ACC112 (cell line): ENCODE measurements at regions not wholly inside any gene's neighbourhood (a gene's known extent, or its start where the extent isn't known, plus 50 kb on each side); places are given as distances from the start of the nearest gene placed in this dataset.

Experiments used
- H2AFZ ChIP-seq: fragments of 200-600 bp; sonication (generic); one replicate; pipeline ENCODE4 v1.6.0; 2017; ENCODE audit warnings: antibody characterized with exemption, low read length; ENCODE audit not compliant: unreplicated experiment
- H3K27ac ChIP-seq: fragments of 200-600 bp; sonication (generic); 2 replicates; pipeline ENCODE4 v1.5.1; 2014; ENCODE audit warnings: low read depth, mild to moderate bottlenecking, antibody characterized with exemption, low read length, moderate library complexity
- H3K27me3 ChIP-seq: fragments of 200-600 bp; sonication (generic); 2 replicates; pipeline ENCODE4 v1.6.1; 2014; ENCODE audit warnings: mild to moderate bottlenecking, antibody characterized with exemption, low read length, moderate library complexity, mixed read lengths; ENCODE audit not compliant: insufficient read depth
- H3K36me3 ChIP-seq: fragments of 200-600 bp; sonication (generic); 2 replicates; pipeline ENCODE4 v1.6.1; 2016; ENCODE audit warnings: mild to moderate bottlenecking, antibody characterized with exemption, low read length, moderate library complexity, mixed read lengths; ENCODE audit not compliant: insufficient read depth
- H3K4me1 ChIP-seq: fragments of 200-600 bp; sonication (generic); one replicate; pipeline ENCODE4 v1.6.1; 2016; ENCODE audit warnings: low read length, mixed read lengths; ENCODE audit not compliant: insufficient read depth, unreplicated experiment, control insufficient read depth
- H3K4me3 ChIP-seq: fragments of 200-600 bp; sonication (generic); 2 replicates; pipeline ENCODE4 v1.5.1; 2014; ENCODE audit warnings: mild to moderate bottlenecking, low read depth, low read length
- H3K79me2 ChIP-seq: fragments of 200-600 bp; sonication (generic); one replicate; pipeline ENCODE4 v1.6.0; 2016; ENCODE audit warnings: low read length; ENCODE audit not compliant: control insufficient read depth, unreplicated experiment, insufficient read depth

- no peaks in the 10 kb centered on the region for H3K36me3 ChIP-seq
- H3K4me3 ChIP-seq = no peak overlapping the region
- H3K4me1 ChIP-seq = no peaks in the 10 kb centered on the region
- H3K27me3 ChIP-seq = peaks cover 25% of the 10 kb centered on the region
- no peaks in the 10 kb centered on the region for H3K79me2 ChIP-seq
- H3K27ac ChIP-seq = no peak overlapping the region
- no peak overlapping the region for H2AFZ ChIP-seq
These were observed 505.2 kb downstream of the NSUN3 start for GRCh38 chr3:94568041-94568440.

- H2AFZ ChIP-seq = no peak overlapping the region
- no peaks in the 10 kb centered on the region for H3K79me2 ChIP-seq
- no peak overlapping the region for H3K27ac ChIP-seq
- no peak overlapping the region for H3K4me3 ChIP-seq
- no peaks in the 10 kb centered on the region for H3K36me3 ChIP-seq
- H3K27me3 ChIP-seq = peaks cover 19% of the 10 kb centered on the region; the same call in 1 of the 2 replicates
- H3K4me1 ChIP-seq = no peaks in the 10 kb centered on the region
These were observed 510.5 kb downstream of the NSUN3 start for GRCh38 chr3:94573337-94573736.

GRCh38 chr3:94587291-94587690, 524.4 kb downstream of the NSUN3 start:
- H3K4me3 ChIP-seq = no peak overlapping the region
- no peaks in the 10 kb centered on the region for H3K79me2 ChIP-seq
- no peak overlapping the region for H3K27ac ChIP-seq
- peaks cover 10% of the 10 kb centered on the region for H3K27me3 ChIP-seq
- H3K4me1 ChIP-seq = no peaks in the 10 kb centered on the region
- no peak overlapping the region for H2AFZ ChIP-seq
- H3K36me3 ChIP-seq = no peaks in the 10 kb centered on the region

GRCh38 chr3:94593526-94594150, 530.8 kb downstream of the NSUN3 start:
- H3K36me3 ChIP-seq = no peaks in the 10 kb centered on the region
- H3K4me3 ChIP-seq = no peak overlapping the region
- H2AFZ ChIP-seq = no peak overlapping the region
- H3K27ac ChIP-seq = no peak overlapping the region
- no peaks in the 10 kb centered on the region for H3K4me1 ChIP-seq
- peaks cover 29% of the 10 kb centered on the region for H3K27me3 ChIP-seq
- no peaks in the 10 kb centered on the region for H3K79me2 ChIP-seq

- Histone ChIP-seq H3K79me2 (no peaks in the 10 kb centered on the region), H3K4me3 (no peak overlapping the region), H3K4me1 (no peaks in the 10 kb centered on the region), H3K36me3 (no peaks in the 10 kb centered on the region), H3K27ac (no peak overlapping the region), H2AFZ (no peak overlapping the region), H3K27me3 (peaks cover 29% of the 10 kb centered on the region)
These were observed 533.3 kb downstream of the NSUN3 start for GRCh38 chr3:94596141-94596540.

- Histone ChIP-seq H2AFZ (no peak overlapping the region), H3K27me3 (peaks cover 29% of the 10 kb centered on the region), H3K4me1 (no peaks in the 10 kb centered on the region), H3K4me3 (no peak overlapping the region), H3K27ac (no peak overlapping the region), H3K36me3 (no peaks in the 10 kb centered on the region), H3K79me2 (no peaks in the 10 kb centered on the region)
These were observed 534.2 kb downstream of the NSUN3 start for GRCh38 chr3:94596887-94597566.

GRCh38 chr3:94607778-94608177, 544.9 kb downstream of the NSUN3 start:
- Histone ChIP-seq H3K4me1 (no peaks in the 10 kb centered on the region), H2AFZ (no peak overlapping the region), H3K27ac (no peak overlapping the region)

GRCh38 chr3:94609908-94610307, 547.0 kb downstream of the NSUN3 start:
- Histone ChIP-seq H3K27me3 (peaks cover 10% of the 10 kb centered on the region; the same call in 1 of the 2 replicates), H3K4me1 (no peaks in the 10 kb centered on the region), H3K27ac (no peak overlapping the region), H3K79me2 (no peaks in the 10 kb centered on the region), H3K36me3 (no peaks in the 10 kb centered on the region), H2AFZ (no peak overlapping the region), H3K4me3 (no peak overlapping the region)

More at GRCh38 chr3:94607778-94608177, 544.9 kb downstream of the NSUN3 start:
- no peaks in the 10 kb centered on the region for H3K79me2 ChIP-seq
- H3K27me3 ChIP-seq = peaks cover 22% of the 10 kb centered on the region
- H3K4me3 ChIP-seq = no peak overlapping the region
- H3K36me3 ChIP-seq = no peaks in the 10 kb centered on the region

- no peak overlapping the region for H2AFZ ChIP-seq
- no peaks in the 10 kb centered on the region for H3K4me1 ChIP-seq
- no peaks in the 10 kb centered on the region for H3K79me2 ChIP-seq
- no peak overlapping the region for H3K27ac ChIP-seq
- peaks cover 10% of the 10 kb centered on the region; the same call in 1 of the 2 replicates for H3K27me3 ChIP-seq
- H3K4me3 ChIP-seq = no peak overlapping the region
- no peaks in the 10 kb centered on the region for H3K36me3 ChIP-seq
These were observed 548.7 kb downstream of the NSUN3 start for GRCh38 chr3:94611596-94611995.

GRCh38 chr3:94612631-94613030, 549.8 kb downstream of the NSUN3 start:
- Histone ChIP-seq H3K4me1 (no peaks in the 10 kb centered on the region), H3K27me3 (peaks cover 10% of the 10 kb centered on the region; the same call in 1 of the 2 replicates), H3K27ac (no peak overlapping the region), H3K79me2 (no peaks in the 10 kb centered on the region), H3K36me3 (no peaks in the 10 kb centered on the region), H3K4me3 (no peak overlapping the region), H2AFZ (no peak overlapping the region)

GRCh38 chr3:94614192-94614591, 551.3 kb downstream of the NSUN3 start:
- H3K27me3 ChIP-seq = peaks cover 10% of the 10 kb centered on the region; the same call in 1 of the 2 replicates
- no peak overlapping the region for H3K4me3 ChIP-seq
- no peaks in the 10 kb centered on the region for H3K4me1 ChIP-seq
- H2AFZ ChIP-seq = no peak overlapping the region
- no peaks in the 10 kb centered on the region for H3K36me3 ChIP-seq
- no peaks in the 10 kb centered on the region for H3K79me2 ChIP-seq
- no peak overlapping the region for H3K27ac ChIP-seq
